RWPE1 (cell line): ENCODE measurements at regions not wholly inside any gene's neighbourhood (a gene's known extent, or its start where the extent isn't known, plus 50 kb on each side); places are given as distances from the start of the nearest gene placed in this dataset.

Source experiments
- CTCF ChIA-PET: fragments of 350-600 bp; sonication (Branson Sonifier 250); formaldehyde crosslinking; extraction: SDS; loops from one replicate; lab custom pipeline; 2021; lab: Yijun Ruan, JAX
- POLR2A ChIA-PET: fragments of 400-600 bp; formaldehyde crosslinking; extraction: SDS; loops from one replicate; lab custom pipeline; 2020; ENCODE audit warnings: antibody characterized with exemption; ENCODE audit not compliant: low non-redundant PET; lab: Yijun Ruan, JAX
- DNase-seq: peaks from one replicate; pipeline ENCODE4 v3.0.0; 2012; ENCODE audit warnings: low spot score
- H3K27ac ChIP-seq: fragments of 450-650 bp; 2 replicates; pipeline ENCODE4 v1.5.1; 2017
- TF ChIP-seq, protein P1 (sequence below): fragments of 450-650 bp; conservative IDR thresholded peaks from 2 replicates; pipeline ENCODE4 v1.5.1; 2017; ENCODE audit warnings: low read depth, mild to moderate bottlenecking

DNA sequence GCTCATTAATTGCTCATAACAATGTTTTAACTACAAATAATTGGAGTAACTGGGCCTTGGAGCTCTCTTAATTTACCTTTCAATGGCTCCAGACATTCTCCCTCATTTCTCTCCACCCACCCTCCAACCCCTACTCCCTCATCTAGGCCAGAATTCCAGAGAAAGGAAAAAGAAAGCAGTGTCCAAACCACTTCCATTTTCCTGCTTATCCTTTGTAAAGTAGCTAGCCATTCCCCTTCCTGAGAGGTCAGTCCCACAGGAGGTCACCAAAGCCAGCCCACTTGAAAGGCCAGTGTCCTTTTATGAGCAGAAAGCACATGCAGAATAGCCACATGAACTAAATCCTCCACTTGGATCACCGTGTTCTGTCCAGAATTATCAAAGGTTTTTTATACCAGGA is 404.8 kb upstream of the FAT3 start:
- no peak overlapping the region for H3K27ac ChIP-seq
- CTCF ChIA-PET, result no interaction called here
- DNase-seq, result no peak
- POLR2A ChIA-PET, result interaction anchor here (0.8 kb wide), 1 partner anchor 315 kb away, joined by 8 read pairs; no protein-coding TSS in a partner anchor
- TF ChIP-seq, protein P1, sequence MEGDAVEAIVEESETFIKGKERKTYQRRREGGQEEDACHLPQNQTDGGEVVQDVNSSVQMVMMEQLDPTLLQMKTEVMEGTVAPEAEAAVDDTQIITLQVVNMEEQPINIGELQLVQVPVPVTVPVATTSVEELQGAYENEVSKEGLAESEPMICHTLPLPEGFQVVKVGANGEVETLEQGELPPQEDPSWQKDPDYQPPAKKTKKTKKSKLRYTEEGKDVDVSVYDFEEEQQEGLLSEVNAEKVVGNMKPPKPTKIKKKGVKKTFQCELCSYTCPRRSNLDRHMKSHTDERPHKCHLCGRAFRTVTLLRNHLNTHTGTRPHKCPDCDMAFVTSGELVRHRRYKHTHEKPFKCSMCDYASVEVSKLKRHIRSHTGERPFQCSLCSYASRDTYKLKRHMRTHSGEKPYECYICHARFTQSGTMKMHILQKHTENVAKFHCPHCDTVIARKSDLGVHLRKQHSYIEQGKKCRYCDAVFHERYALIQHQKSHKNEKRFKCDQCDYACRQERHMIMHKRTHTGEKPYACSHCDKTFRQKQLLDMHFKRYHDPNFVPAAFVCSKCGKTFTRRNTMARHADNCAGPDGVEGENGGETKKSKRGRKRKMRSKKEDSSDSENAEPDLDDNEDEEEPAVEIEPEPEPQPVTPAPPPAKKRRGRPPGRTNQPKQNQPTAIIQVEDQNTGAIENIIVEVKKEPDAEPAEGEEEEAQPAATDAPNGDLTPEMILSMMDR, result no peak

DNA sequence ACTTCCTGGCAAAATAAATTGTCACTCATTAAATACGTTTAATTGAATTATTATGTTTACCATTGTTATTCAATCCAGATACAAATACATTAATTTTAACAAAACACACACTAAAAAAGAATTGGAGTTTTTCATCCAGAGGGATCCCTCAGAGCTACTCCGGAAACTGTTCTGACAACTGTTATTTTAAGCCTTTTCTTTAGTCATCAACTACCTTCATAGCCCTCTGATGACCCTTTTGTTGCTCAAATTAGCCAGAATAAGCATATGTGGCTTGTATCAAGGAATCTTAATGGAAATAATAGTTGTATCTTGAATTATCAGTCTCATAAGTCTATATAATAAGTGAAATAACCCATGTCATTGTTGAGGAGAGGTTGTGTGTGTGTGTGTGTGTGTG is 405.4 kb upstream of the FAT3 start:
- DNase-seq, result no peak
- H3K27ac ChIP-seq, result no peak overlapping the region
- TF ChIP-seq, protein P1, result no peak
- ChIA-PET POLR2A (interaction anchor here (0.8 kb wide), 1 partner anchor 315 kb away, joined by 8 read pairs; no protein-coding TSS in a partner anchor), CTCF (no interaction called here)

DNA sequence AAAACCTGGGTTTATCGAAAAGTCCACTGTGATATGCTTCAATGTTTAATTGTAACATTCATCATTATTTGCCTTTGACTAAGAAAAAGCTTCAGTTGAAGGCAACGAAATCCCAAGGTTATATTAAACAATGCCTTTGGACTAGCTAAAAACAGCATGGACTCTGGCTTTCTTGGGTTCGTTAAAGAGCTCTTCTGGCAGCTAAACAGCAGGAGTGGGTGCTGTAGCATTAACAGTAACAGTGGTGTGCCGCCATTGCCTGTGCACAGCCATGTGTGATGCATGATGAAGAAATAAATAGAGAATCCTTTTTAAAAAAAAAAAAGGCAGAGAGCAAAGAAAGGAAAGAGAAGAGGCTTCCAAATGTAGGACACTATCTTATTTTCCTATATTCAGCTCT is 406.6 kb upstream of the FAT3 start:
- CTCF ChIA-PET, result interaction anchor here (0.6 kb wide), 1 partner anchor 127 kb away, joined by 3 read pairs; no protein-coding TSS in a partner anchor
- DNase-seq, result no peak
- POLR2A ChIA-PET, result no interaction called here
- TF ChIP-seq, protein P1, result no peak
- no peak overlapping the region for H3K27ac ChIP-seq

DNA sequence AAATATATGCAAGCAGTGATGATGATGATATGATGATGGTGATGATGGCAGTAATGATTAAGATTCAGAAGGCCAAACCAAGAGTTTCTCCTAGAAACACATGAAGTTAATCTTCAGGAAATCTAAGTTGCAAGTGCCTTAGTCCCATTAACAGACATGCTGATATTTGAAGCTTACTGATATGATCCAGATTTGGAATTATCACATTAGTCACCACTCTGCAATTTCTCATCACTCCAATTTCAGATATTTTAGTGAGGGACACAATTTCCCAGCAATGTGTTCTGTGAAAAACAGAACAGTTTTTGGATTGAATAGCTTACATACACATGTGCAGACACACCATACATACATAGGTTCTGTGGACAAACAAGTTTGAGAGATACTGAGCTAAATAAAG is 411.4 kb upstream of the FAT3 start:
- no peak for DNase-seq
- TF ChIP-seq, protein P1, result no peak
- CTCF ChIA-PET, result no interaction called here
- POLR2A ChIA-PET, result no interaction called here
- no peak overlapping the region for H3K27ac ChIP-seq

DNA sequence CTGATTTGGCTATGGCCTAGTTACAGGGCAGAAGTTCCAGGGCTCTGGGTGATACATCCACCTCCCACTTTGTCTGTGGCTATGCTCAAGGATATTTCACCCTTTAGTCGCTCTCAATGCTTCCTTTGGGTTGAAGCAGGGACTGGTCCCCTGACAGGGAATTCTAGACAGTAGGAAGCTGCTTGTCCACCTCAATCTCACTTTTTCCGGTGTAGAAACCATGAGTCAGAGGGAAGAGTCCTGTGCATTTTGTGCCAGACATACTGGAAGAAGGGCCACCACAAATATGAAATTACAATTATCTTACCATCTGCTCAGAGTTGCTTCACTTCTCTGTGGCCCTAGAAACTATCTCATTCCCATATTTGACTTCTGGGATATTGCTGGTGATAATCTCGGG is 413.7 kb upstream of the FAT3 start:
- POLR2A ChIA-PET, result no interaction called here
- CTCF ChIA-PET, result no interaction called here
- H3K27ac ChIP-seq, result no peak overlapping the region
- DNase-seq, result no peak
- TF ChIP-seq, protein P1, result no peak

DNA sequence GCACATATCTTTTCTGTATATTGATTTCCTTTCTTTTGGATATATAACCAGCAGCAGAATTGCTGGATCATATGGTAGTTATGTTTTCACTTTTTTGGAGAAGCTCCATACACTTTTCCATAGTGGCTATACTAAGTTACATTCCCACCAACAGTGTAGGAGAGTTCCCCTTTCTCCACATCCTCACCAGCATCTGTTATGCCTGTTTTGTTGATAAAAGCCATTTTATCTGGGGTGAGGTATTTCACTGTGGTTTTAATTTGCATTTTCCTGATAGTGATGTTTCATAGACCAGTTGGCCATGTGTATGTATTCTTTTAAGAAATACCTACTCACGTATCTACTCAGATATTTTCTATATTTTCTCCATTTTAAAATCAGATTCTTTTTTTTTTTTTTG is 419.3 kb upstream of the FAT3 start:
- CTCF ChIA-PET, result no interaction called here
- no peak for DNase-seq
- H3K27ac ChIP-seq, result no peak overlapping the region
- TF ChIP-seq, protein P1, result no peak
- POLR2A ChIA-PET, result no interaction called here

DNA sequence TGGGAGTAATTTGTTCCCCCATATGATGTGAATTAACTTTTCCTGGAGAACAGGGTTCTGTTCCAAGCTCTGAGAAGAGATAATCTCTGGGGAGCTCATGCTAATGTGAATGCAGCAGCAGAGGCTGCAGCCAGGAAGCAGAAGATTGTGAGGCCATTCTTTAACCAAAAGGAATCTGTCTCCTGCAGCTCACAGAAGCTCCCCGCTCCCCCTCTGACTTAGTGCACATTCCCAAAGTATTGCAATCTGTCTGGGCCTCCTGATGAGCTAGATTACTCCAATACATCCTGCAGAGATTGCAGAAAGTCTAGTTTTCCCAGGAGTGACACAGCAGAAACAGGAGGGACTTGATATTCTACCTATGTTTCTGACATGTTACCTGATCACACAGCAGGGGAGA is 420.6 kb upstream of the FAT3 start:
- ChIA-PET POLR2A (no interaction called here), CTCF (interaction anchor here (0.6 kb wide), 1 partner anchor 14 kb away, joined by 3 read pairs; no protein-coding TSS in a partner anchor)
- H3K27ac ChIP-seq, result no peak overlapping the region
- TF ChIP-seq, protein P1, result no peak
- DNase-seq, result no peak
